Tibial nerve (tissue), 3 donors: ENCODE measurements at regions not wholly inside any gene's neighbourhood (a gene's known extent, or its start where the extent isn't known, plus 50 kb on each side); places are given as distances from the start of the nearest gene placed in this dataset.

Experiments used
- CTCF ChIP-seq, 5 experiments: fragments of 200-600 bp in 3 of 5; fragments of 450-650 bp in 2 of 5; sonication (generic) in 3 of 5; IDR thresholded peaks; one replicate each; pipeline ENCODE4 v1.5.1; 2016 to 2019; ENCODE audit warnings: antibody characterized with exemption in 5 of 5, mild to moderate bottlenecking in 3 of 5, moderate library complexity in 2 of 5
- POLR2A ChIP-seq, 2 donors: fragments of 450-650 bp; IDR thresholded peaks; one replicate each; pipeline ENCODE4 v1.6.1; 2017; ENCODE audit warnings: antibody characterized with exemption in 2 of 2, mild to moderate bottlenecking in 2 of 2, moderate library complexity in 2 of 2

DNA sequence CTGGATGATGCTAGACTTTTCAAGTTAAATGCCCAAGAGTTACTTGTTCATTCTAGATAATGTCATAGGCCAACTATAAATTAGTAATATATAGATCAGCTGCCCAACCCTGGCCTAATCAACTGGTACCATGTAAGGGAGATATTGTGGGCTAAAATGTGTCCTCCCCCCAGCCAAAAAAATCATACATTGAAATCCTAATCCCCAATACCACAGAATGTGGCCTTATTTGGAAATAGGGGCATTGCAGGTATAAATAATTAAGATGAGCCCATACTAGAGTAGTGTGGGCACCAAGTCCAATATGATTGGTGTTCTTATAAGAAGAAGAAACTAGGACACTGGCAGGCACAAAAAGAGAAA lies 92.5 kb downstream of the RPL22L1 start:
- TF ChIP-seq POLR2A (IDR thresholded peaks at IDR 0.05) (no peak), CTCF (IDR thresholded peaks at IDR 0.05) (no peak)
